MG63 (cell line): ENCODE measurements at regions not wholly inside any gene's neighbourhood (a gene's known extent, or its start where the extent isn't known, plus 50 kb on each side); places are given as distances from the start of the nearest gene placed in this dataset.
"Not testable (repeated sequence)": the region's sequence is repeated elsewhere in the genome, so short reads cannot be mapped to it uniquely, and the experiment has no call there.

ENCODE experiments used
- DNase-seq: peaks from one replicate; pipeline ENCODE4 v3.0.0-alpha.2; 2020
- H3K27me3 ChIP-seq: fragments of 250-450 bp; sonication (Bioruptor Pico); 2 replicates; pipeline ENCODE4 v1.5.1; 2020; ENCODE audit warnings: mild to moderate bottlenecking, moderate library complexity
- H3K36me3 ChIP-seq: fragments of 250-450 bp; sonication (Bioruptor Pico); 2 replicates; pipeline ENCODE4 v1.5.1; 2020; ENCODE audit warnings: mild to moderate bottlenecking, moderate library complexity
- H3K4me3 ChIP-seq: fragments of 250-450 bp; sonication (Bioruptor Pico); 2 replicates; pipeline ENCODE4 v1.5.1; 2020; ENCODE audit warnings: mild to moderate bottlenecking, moderate library complexity
- H3K9me3 ChIP-seq: fragments of 250-450 bp; sonication (Bioruptor Pico); 2 replicates; pipeline ENCODE4 v1.5.1; 2020; ENCODE audit warnings: mild to moderate bottlenecking, moderate library complexity

DNA sequence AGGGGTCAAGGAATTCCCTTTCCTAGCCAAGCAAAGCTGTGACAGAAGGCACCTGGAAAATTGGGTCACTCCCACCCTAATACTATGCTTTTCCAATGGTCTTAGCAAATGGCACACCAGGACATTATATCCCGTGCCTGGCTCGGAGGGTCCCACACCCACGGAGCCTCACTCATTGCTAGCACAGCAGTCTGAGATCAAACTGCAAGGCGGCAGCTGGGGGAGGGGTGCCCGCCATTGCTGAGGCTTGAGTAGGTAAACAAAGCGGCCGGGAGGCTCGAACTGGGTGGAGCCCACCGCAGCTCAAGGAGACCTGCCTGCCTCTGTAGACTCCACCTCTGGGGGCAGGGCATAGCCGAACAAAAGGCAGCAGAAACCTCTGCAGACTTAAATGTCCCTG is 429.9 kb downstream of the NPIPA8 start:
- H3K9me3 ChIP-seq, H3K36me3 ChIP-seq, DNase-seq, H3K4me3 ChIP-seq, H3K27me3 ChIP-seq: not testable (repeated sequence)

DNA sequence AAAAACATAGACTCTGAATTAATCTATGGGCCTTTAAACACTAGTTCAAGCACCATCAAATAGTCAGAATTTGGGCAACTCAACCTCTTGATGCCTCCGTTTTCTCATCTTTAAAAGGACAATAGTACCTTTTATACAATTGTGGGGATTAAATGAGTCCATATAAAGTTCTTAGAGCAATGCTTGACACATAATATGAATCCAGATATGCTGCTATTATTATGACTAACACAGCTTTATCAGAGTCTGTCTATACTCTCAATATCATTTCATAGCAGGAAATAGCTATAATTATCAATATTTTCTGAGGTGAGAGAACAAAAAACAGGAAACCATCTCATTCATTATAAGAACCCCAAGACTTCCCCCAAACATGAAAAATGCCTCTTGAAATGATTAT is 430.5 kb upstream of the XYLT1 start:
- Histone ChIP-seq H3K4me3 (no peak overlapping the region), H3K9me3 (peaks cover 9% of the 10 kb centered on the region), H3K36me3 (no peaks in the 10 kb centered on the region), H3K27me3 (no peaks in the 10 kb centered on the region)
- DNase-seq, result no peak

DNA sequence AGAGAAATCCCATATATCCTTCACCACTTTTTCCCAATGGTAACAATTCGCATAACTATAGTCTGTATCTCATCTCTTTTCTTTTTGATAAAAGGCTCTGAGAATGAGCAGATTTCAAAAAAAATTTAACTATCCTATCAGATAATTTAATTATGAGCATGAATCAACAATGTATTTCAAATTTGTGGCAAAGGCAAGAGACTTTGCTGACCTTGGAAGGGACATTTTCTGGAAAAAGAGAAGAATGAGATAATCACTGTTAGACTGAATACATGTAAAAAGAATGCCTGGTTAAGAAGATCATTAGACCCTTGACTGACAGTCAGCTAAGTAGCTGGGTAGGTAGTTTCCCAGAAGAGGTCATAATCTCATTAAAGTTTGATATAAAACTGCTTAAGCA is 428.4 kb upstream of the XYLT1 start:
- no peak for DNase-seq

DNA sequence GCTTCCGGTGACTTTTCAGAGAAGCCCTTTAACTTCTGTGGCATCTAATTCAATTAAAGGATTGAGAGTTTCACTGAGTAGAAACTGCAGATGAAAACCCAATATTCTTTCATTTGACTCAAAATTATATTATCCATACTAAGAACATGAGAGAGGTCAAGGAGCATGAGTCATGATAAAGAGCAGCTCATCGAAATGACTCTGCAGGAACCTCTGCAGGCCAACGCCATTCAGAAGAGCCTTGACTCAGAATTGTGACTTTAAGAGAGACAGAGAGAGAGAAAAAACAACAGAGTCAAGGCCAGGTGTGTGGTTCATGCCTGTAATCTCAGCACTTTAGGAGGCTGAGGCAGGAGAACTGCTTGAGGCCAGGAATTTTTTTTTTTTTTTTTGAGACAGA is 417.2 kb upstream of the XYLT1 start:
- Histone ChIP-seq H3K9me3 (no peaks in the 10 kb centered on the region), H3K4me3 (no peak overlapping the region), H3K36me3 (no peaks in the 10 kb centered on the region), H3K27me3 (no peaks in the 10 kb centered on the region)
- DNase-seq, result peak; percentile 20

More for the DNA sequence above, 428.4 kb upstream of the XYLT1 start:
- 0 out of 2 replicates have a peak, but pooled peaks cover 2% of the 10 kb centered on the region for H3K9me3 ChIP-seq
- no peaks in the 10 kb centered on the region for H3K36me3 ChIP-seq
- no peak overlapping the region for H3K4me3 ChIP-seq
- no peaks in the 10 kb centered on the region for H3K27me3 ChIP-seq

DNA sequence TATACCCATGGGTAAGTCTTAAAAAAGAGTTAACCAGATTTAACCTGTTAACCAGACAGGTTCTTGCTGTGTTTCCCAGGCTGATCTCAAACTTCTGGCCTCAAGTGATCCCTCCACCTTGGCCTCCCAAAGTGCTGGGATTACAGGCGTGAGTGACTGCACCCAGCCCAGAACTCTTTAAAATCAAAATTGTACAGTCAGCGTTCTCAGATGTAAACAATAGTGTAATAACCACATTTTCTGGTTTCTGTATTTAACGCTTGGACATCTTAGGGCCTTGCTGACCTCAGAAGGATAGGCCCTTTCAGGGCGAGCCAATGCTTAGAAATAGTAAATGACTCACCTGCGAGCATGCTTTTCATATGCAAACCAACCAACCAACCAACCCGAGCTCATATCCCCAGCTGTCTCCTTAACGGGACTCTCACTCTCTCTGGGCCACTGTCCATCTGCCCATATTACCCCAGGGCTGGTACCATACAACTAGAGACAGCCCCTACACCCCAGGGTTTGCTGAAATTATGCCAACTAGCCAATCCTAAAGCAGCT is 415.0 kb upstream of the XYLT1 start:
- Histone ChIP-seq H3K4me3 (no peak overlapping the region), H3K36me3 (no peaks in the 10 kb centered on the region), H3K27me3 (no peaks in the 10 kb centered on the region), H3K9me3 (no peaks in the 10 kb centered on the region)
- DNase-seq, result peak; percentile 79

DNA sequence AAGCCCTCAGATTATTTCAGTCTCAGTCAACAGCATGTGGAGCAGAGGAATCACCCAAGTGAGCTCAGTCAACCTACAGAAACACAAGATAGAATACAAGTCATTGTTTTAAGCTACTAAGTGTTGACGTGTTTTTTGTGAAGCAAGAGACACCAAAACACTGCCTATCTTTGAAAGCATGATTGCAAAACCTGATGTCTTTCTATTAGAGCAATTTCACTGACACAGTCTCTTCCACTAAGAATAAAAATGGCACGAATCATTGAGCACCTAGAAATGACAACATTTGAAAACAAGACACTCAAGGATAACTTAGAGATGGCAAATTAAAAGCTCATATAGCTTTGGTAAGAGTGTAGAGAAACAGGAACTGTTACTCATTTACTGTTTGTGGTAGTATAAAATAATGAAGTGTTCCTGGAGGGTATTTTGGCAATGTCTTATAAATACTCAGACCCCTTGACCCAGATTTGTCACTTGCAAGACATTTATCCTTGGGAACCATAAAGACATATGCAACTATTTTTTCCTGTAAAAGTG is 407.1 kb upstream of the XYLT1 start:
- no peaks in the 10 kb centered on the region for H3K36me3 ChIP-seq
- peaks cover 14% of the 10 kb centered on the region for H3K27me3 ChIP-seq
- H3K4me3 ChIP-seq, result no peak overlapping the region
- H3K9me3 ChIP-seq, result no peaks in the 10 kb centered on the region
- DNase-seq, result no peak

GRCh38 chr16:17866996-17867395 is 396.2 kb upstream of the XYLT1 start:
- DNase-seq, result no peak
- no peak overlapping the region for H3K4me3 ChIP-seq
- H3K36me3 ChIP-seq, result no peaks in the 10 kb centered on the region
- H3K27me3 ChIP-seq, result no peaks in the 10 kb centered on the region
- H3K9me3 ChIP-seq, result no peaks in the 10 kb centered on the region

DNA sequence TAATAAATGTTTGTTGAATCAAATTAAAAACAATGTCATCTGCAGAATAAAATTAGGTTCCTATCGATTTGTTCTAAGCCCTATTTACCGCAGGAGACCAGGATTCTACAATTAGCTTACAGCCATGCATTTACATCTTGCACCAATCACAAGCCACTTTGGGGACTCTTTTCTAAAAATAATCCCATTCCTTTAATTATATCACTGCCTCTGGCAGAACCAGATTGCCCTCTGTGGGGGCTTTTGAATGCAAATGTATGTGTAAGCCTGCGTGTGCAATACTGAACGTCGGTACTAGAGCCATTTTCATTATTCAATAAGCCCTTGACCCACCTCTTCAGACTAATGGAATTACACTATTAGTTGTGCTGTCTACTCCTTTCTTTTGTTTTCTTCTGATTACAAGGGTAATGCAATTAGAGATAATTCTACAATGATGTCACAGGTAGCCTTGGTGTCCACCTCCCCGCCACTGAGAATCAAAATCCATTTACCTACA is 391.3 kb upstream of the XYLT1 start:
- Histone ChIP-seq H3K9me3 (no peaks in the 10 kb centered on the region), H3K36me3 (no peaks in the 10 kb centered on the region), H3K27me3 (no peaks in the 10 kb centered on the region; the same call in 1 of the 2 replicates), H3K4me3 (no peak overlapping the region)
- DNase-seq, result no peak

GRCh38 chr16:17858061-17858460 is 387.3 kb upstream of the XYLT1 start:
- no peak for DNase-seq
- no peaks in the 10 kb centered on the region; the same call in 1 of the 2 replicates for H3K27me3 ChIP-seq
- no peak overlapping the region for H3K4me3 ChIP-seq
- H3K36me3 ChIP-seq, result no peaks in the 10 kb centered on the region
- no peaks in the 10 kb centered on the region for H3K9me3 ChIP-seq

DNA sequence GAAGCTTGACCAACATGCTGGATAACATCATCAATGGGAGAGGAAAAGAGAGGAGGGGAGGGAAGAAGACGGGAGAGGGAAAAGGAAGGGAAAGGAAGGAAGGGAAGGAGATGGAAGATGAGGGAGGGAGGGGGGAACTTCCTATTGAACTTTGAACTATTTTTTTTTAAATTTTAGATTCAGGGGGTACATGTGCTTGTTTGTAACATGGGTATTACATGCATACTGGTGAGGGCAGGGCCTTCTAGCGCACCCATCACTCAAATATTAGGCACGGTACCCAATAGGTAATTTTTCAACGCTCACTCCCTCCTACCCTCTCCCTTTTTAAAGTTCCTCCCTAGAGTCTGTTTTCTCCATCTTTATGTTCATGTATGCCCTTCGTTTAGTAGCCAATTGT is 383.2 kb upstream of the XYLT1 start:
- peaks cover 5% of the 10 kb centered on the region; the same call in 1 of the 2 replicates for H3K27me3 ChIP-seq
- no peaks in the 10 kb centered on the region for H3K36me3 ChIP-seq
- no peak for DNase-seq
- H3K9me3 ChIP-seq, result no peaks in the 10 kb centered on the region
- H3K4me3 ChIP-seq, result no peak overlapping the region

GRCh38 chr16:17852977-17853702 is 382.4 kb upstream of the XYLT1 start:
- no peaks in the 10 kb centered on the region for H3K36me3 ChIP-seq
- no peak for DNase-seq
- 0 out of 2 replicates have a peak, but pooled peaks cover 5% of the 10 kb centered on the region for H3K27me3 ChIP-seq
- no peak overlapping the region for H3K4me3 ChIP-seq
- no peaks in the 10 kb centered on the region for H3K9me3 ChIP-seq

- H3K27me3 ChIP-seq, result 0 out of 2 replicates have a peak, but pooled peaks cover 5% of the 10 kb centered on the region
- H3K9me3 ChIP-seq, result no peaks in the 10 kb centered on the region
- no peak overlapping the region for H3K4me3 ChIP-seq
- H3K36me3 ChIP-seq, result no peaks in the 10 kb centered on the region
- DNase-seq, result no peak
These were observed 380.0 kb upstream of the XYLT1 start for GRCh38 chr16:17850581-17851250.

DNA sequence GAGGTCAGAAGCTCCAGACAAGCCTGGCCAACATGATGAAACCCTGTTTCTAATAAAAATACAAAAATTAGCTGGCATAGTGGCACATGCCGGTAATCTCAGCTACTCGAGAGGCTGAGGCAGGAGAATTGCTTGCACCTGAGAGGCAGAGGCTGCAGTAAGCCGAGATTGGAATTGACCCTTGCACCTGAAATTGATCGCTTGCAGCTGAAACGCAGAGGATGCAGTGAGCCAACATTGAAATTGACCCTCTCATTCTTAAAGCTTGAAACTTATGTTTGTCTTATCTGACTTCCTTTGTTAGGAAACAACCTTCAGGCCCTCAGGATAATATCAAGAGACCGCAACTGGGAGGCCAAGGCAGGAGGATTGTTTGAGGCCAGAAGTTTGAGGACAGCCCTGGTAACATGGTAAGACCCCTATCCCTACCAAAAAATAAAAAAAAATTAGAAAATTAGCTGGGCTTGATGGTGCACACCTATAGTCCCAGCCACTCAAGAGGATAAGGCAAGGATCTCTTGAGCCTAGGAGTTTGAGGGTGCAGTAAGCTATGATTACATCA is 376.6 kb upstream of the XYLT1 start:
- Histone ChIP-seq H3K4me3 (no peak overlapping the region), H3K36me3 (no peaks in the 10 kb centered on the region), H3K9me3 (no peaks in the 10 kb centered on the region), H3K27me3 (no peaks in the 10 kb centered on the region)
- DNase-seq, result no peak

DNA sequence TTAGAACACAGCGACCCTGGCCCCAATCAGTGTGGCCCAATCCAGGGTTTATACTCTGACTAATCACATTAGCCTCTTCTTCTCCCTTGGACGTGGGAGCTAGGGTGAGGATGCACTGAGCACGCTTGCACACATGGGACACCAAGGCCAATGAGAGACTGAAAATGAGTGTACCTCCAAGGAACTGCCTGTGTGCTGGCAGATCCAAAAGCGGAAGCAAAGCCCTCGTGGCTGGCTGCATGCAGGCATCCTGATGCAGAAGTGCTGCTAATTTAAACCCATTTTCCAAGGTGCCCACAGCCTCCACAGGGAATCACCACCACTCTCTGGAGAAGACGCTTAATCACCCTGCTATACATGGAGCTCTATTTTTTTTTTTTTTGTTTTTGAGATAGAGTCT is 375.3 kb upstream of the XYLT1 start:
- no peak for DNase-seq
- peaks cover 3% of the 10 kb centered on the region; the same call in 1 of the 2 replicates for H3K9me3 ChIP-seq
- H3K4me3 ChIP-seq, result no peak overlapping the region
- H3K36me3 ChIP-seq, result no peaks in the 10 kb centered on the region
- H3K27me3 ChIP-seq, result no peaks in the 10 kb centered on the region

DNA sequence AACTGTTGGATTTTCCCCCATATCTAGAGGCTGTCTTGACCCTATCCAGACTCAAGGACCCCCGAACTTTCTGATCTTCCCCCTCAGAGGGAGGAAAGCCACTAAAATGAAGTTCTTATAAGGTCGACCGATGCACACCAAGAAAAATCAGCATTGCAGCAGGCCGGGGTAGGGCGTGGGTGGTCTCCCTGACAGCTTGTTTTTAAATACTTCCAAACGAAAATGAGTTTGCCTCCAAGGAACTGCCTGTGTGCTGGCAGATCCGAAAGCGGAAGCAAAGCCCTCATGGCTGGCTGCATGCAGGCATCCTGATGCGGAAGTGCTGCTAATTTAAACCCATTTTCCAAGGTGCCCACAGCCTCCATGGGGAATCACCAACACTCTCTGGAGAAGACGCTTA is 374.3 kb upstream of the XYLT1 start:
- no peak for DNase-seq
- H3K9me3 ChIP-seq, result peaks cover 3% of the 10 kb centered on the region; the same call in 1 of the 2 replicates
- H3K4me3 ChIP-seq, result no peak overlapping the region
- H3K27me3 ChIP-seq, result no peaks in the 10 kb centered on the region
- no peaks in the 10 kb centered on the region for H3K36me3 ChIP-seq

- H3K27me3 ChIP-seq, result no peaks in the 10 kb centered on the region
- DNase-seq, result no peak
- H3K9me3 ChIP-seq, result peaks cover 3% of the 10 kb centered on the region; the same call in 1 of the 2 replicates
- no peak overlapping the region for H3K4me3 ChIP-seq
- no peaks in the 10 kb centered on the region for H3K36me3 ChIP-seq
These were observed 373.1 kb upstream of the XYLT1 start for GRCh38 chr16:17843905-17844304.

GRCh38 chr16:17839907-17840306 is 369.1 kb upstream of the XYLT1 start:
- Histone ChIP-seq H3K4me3 (no peak overlapping the region), H3K27me3 (no peaks in the 10 kb centered on the region), H3K36me3 (no peaks in the 10 kb centered on the region), H3K9me3 (peaks cover 3% of the 10 kb centered on the region; the same call in 1 of the 2 replicates)
- DNase-seq, result no peak
